Activated naive CD4-positive, alpha-beta T cell treated with Interleukin-2 at 50 U/mL for 16 hours (primary cell): ENCODE measurements at regions not wholly inside any gene's neighbourhood (a gene's known extent, or its start where the extent isn't known, plus 50 kb on each side); places are given as distances from the start of the nearest gene placed in this dataset.

ENCODE experiments used
- DNase-seq: peaks from one replicate; pipeline ENCODE4 v3.0.0-alpha.2; 2020

GRCh38 chr12:92614001-92614400 lies 88.8 kb upstream of the PLEKHG7 start:
- DNase-seq = no peak

- DNase-seq = no peak
Observed at GRCh38 chr12:92612611-92613010, 90.2 kb upstream of the PLEKHG7 start.

DNA sequence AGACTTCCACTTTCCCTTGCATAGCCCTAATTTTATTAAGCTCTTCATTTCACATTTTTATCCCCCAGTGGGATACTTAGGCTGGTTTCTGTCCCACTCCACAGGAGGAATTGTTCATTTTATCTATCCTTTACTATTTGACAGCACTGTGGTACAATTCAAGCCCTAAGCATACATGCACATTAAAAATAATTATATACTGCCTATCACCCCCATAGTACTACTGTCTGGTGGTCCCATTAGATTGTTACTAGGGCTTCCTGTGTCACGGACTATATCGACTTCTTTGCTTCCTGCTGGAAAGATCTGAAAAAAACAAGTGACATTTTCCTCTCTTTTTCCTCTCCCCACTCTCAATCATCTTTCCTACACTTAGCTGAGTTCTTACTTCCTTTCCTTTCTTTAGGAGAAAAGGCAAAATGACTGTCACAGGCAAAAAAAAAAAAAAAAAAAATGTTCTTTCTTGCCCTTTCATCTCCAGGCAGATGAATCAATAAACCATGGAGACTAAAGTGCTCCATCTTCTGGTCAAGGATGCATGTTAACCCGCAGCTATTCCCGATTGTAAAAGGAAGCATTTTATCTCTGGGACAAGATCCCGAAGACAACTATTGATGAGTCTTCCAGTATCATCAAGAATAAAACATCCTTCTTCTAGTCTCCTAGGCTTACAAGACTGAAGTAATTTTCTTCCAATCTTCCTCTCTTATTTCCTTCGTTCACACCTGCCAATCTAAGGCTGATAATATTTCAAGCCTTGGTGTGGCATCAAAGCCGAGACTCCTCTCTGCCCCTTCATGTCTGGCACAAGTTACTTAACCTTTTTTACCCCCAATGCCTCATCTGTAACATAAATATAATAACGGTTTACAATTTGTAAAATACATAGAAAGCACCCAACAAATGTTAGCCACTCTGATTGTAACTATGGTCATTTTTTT lies 94.4 kb upstream of the PLEKHG7 start:
- DNase-seq = no peak

DNA sequence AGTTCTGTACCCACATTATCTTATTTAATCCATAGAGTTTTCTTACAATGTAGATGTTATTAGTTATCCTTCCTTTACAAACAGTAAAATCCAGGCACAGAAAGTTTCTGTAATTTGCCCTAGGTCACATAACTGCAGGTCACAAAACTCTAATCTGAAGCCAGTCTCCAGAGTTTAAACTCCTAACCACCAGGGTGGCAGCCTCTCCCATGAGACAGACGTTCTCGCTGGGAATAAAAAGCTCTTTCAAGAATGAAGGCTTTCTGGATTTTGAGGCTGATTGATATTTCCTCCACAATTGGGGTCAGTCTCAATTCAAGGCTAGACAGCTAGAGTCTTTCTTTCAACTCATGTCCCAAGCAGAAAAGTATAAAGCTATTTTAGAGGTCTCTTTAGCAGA lies 95.8 kb upstream of the PLEKHG7 start:
- DNase-seq = no peak

DNA sequence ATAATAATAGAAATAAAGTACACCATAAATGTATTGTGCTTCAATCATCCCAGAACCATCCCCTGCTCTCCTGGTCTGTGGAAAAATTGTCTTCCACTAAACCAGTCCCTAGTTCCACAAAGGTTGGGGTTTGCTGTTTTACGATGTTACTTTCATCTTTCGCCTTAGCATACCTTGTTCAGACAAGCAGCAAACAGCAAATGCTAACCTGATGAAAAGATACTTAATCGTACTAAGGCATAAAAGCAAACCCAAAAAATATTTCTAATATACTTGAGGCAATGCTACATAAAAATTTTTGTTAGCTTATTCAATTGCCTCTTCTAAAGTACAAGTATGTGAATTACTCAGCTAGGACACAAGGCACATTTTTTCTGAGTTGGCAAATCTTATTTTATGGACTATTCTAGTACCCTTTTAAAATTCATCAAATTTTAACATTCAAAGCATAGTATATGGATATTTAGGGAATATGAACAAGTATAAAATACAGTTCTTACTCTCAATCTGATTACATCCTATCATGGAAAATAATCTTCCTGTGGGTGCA lies 97.1 kb upstream of the PLEKHG7 start:
- DNase-seq = no peak

DNA sequence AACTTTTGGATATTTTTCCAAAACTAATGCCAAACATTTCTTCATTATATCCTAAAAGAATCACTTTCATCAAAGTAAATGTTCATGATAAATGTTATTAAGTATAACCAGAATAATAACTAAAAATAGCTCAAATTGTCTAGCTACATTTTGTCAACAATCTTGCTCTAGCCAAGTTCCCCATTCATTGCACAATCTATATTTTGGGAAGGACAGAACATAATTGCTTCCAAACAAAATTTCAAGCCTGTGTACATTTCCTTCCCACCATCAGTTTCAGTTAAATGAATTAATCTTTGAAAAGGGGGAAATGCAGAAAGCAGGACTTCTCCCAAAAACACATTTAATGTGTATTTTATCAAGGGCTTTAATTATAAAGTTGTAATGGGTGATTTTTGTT lies 98.0 kb upstream of the PLEKHG7 start:
- DNase-seq = no peak

GRCh38 chr12:92603741-92604432 lies 98.9 kb upstream of the PLEKHG7 start:
- no peak for DNase-seq

GRCh38 chr12:92602930-92603623 lies 99.7 kb upstream of the PLEKHG7 start:
- DNase-seq = no peak

DNA sequence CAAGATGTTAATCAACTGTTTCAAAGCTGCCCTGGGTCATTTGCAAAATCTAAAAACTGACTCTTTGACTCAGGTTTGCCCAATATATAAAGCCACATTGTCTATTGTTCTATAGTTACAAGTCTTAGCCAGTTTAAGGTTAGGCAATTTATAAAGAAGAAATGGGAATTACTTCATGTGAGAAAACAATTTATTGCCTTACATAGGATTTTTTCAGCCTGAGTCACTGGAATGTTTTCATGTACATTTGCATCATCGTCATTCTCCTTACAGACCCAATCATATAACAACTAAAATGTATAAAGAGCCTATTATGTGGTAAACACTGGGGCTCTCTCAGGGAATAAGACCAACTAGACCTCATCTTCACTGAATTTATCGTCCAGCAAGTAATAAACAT lies 100.3 kb upstream of the PLEKHG7 start:
- DNase-seq = no peak

- no peak for DNase-seq
Observed at GRCh38 chr12:92601680-92602079, 101.1 kb upstream of the PLEKHG7 start.

- no peak for DNase-seq
Observed at GRCh38 chr12:92601176-92601575, 101.6 kb upstream of the PLEKHG7 start.

DNA sequence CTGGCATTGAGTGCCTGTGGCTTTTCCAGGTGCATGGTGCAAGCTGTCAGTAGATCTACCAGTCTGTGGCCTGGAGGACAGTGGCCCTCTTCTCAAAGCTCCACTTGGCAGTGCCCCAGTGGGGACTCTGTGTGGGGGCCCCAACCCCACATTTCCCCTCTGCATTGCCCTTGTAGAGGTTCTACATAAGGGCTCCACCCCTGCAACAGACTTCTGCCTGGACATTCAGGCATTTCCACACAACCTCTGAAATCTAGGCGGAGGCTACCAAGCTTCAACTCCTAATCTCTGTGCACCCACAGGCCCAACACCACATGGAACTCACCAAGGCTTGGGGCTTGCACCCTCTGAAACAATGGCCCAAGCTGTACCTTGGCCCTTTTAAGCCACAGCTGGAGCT lies 102.7 kb upstream of the PLEKHG7 start:
- no peak for DNase-seq

- DNase-seq = no peak
Observed at GRCh38 chr12:92597997-92598396, 104.8 kb upstream of the PLEKHG7 start.

DNA sequence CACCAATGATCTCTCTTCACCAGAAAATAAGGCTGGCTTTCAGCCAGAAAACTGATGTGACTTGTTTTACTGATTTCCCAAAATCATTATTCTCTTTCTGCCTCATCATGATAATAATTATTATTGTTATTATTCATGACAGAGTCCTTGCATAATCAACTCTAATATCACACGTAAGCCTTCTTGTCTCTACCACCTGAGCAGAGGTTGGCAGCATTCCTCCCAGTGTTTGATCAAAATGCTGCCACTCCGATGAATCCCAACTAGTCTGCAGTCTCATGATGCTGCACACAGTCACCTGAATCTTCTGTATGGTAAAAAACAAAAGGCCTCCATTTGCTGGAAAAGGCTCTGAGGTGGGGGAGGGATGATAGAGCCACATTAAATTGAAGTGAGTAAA lies 105.7 kb upstream of the PLEKHG7 start:
- DNase-seq = no peak

DNA sequence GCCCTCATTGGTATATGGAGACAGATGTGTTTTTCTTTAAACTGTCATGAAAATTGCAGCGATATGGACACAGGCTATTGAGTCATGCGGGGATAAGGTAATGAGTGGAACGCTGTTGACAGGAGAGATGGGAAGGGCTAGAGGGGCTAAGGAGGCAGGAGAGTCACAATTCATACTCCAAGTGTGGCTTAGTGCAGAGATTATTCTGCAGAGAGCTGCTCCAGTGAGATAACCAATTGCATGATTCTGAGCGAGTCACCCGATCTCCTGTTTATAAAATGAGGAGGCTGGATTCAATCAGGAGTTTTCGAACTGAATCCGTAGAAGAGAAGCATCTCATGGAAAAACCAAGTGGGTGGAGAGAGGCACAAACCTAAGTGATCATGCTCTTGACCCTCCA lies 106.4 kb upstream of the PLEKHG7 start:
- no peak for DNase-seq

DNA sequence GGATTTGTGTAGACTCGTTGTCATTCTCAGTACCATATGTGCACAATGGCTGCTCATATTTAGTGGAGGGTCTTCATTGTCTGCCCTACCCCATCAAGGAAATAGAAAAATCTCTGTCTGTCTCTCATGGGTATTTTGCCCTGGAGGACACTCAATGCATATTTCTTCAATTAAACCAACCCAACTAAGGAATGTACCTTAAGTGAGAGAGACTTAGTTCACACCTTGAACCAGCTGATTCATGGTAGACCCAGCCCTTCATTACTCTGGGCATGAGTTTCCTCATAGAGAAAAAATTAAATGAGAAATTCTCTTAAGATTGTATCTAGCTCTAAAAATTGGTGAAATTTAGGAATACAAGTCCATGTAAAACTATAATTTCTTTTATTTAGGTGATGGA lies 107.1 kb upstream of the PLEKHG7 start:
- no peak for DNase-seq

DNA sequence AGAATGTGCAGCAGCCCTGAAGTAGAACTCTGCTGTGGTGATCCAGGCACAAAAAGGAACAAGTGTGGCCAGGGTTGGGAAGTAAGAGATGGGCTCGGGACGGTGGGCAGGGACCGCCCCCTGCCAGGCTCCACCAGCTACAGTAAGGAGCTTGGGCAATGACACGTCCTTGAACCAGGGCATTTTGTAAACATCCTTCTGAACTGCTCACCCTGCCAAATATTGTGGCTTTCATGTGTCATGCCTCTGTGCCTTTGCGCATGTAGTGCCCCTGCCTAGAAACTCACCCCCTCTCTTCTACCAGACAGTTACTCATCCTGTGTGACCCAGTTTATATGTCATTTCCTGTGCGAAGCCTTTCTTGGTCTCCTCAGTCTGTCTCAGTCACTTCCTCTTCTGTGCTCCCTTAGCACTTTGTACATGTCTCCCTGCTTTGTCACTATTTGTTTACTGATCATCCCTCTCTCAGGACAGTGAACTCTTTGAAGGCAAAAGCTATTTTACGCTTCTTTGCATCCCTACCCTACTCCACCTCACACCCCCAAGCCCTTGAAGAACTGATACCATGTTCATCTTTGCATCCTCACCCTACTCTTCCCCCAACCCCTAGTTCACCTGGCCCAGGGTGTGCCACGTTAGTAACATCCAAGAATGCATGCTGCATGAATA lies 108.9 kb upstream of the PLEKHG7 start:
- DNase-seq = peak; percentile 77

- DNase-seq = no peak
Observed at GRCh38 chr12:92585115-92585727, 117.6 kb upstream of the PLEKHG7 start.

- DNase-seq = no peak
Observed at GRCh38 chr12:92583910-92584309, 118.9 kb upstream of the PLEKHG7 start.

- no peak for DNase-seq
Observed at GRCh38 chr12:92582893-92583292, 119.9 kb upstream of the PLEKHG7 start.

DNA sequence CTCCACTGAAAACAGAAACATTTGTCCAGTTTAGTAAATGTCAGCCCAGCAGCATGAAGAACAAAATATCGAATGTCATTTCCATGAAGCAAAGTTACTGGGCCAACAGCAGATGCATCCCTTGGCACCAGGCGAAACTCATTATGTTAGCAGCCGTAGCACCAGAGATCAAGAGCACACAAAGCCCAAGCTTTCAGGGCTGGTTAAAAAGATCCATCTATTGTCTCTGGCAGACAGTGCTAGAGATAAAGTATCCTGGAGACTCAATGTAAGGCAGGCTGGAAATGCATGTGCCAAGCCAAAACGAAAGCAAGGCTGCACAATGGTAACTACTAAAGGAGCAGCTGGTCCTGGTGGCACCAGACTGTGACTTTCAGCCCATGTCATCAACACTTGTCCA lies 120.3 kb upstream of the PLEKHG7 start:
- no peak for DNase-seq

DNA sequence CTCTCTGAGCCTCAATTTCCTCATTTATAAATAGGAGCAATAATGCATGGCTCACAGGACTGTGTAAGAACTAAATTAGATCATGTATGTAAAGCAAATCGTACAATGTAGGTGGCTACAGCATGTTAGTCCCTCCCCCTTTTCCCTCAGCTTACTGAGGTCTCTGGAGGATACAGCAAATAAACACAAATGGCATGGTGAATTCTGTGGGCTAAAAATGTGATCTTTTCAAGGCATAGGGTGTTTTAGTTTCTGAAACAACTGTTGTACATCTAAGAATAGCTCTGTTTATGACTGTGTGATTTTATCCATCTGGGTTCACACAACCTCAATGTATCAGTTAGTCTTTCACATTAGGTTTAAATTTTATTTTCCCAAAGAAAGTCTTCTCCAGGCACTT lies 121.2 kb upstream of the PLEKHG7 start:
- no peak for DNase-seq
